Neural progenitor cell (in vitro differentiated cells): ENCODE measurements at regions not wholly inside any gene's neighbourhood (a gene's known extent, or its start where the extent isn't known, plus 50 kb on each side); places are given as distances from the start of the nearest gene placed in this dataset.

ENCODE experiments used
- CTCF ChIP-seq: fragments of 200-600 bp; sonication (generic); IDR thresholded peaks from 2 replicates; pipeline ENCODE4 v1.5.1; 2017; ENCODE audit warnings: antibody characterized with exemption, mild to moderate bottlenecking
- EZH2 ChIP-seq: fragments of 200-600 bp; sonication (generic); IDR thresholded peaks from 2 replicates; pipeline ENCODE4 v1.6.1; 2017; ENCODE audit warnings: antibody characterized with exemption, mild to moderate bottlenecking, moderate library complexity

GRCh38 chr4:124810827-124811226, 98.3 kb upstream of the ANKRD50 start:
- TF ChIP-seq CTCF: no peak
- no peak for TF ChIP-seq EZH2
